ENCODE measurements at regions not wholly inside any gene's neighbourhood (a gene's known extent, or its start where the extent isn't known, plus 50 kb on each side); places are given as distances from the start of the nearest gene placed in this dataset.

DNA sequence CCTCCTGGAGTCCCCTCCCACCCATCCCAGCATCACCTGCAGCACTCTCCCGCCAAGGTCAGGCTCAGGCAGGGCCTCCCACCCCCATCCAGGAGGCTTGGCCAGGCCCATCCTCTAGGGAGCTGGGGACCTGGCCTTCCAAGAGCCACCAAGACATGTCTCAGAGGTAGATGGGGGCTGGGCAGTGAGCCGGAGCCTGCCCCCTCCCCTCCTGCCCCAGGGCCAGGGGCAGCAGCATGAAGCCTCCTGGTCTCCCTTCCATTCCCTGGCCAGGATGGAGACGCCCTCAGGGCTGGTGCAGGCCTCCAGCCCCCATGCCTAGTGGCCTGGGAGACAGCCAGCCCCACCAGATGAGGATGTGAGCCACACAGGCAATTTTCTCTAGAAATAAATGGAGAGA is 69.3 kb upstream of the C14orf180 start:
- TF ChIP-seq TAF1 (IDR thresholded peaks at IDR 0.05; ENCODE audit: borderline replicate concordance, insufficient read depth, low read length): no peak
- TF ChIP-seq SIN3A (IDR thresholded peaks at IDR 0.05; ENCODE audit: borderline replicate concordance, insufficient read depth, low read length): no peak
- no peak for TF ChIP-seq POLR2AphosphoS5 (IDR thresholded peaks at IDR 0.05; ENCODE audit: low read depth, low read length)
- no peak for TF ChIP-seq FOXP2 (optimal IDR thresholded peaks at IDR 0.05; ENCODE audit: borderline replicate concordance, extremely low read depth, extremely low read length, insufficient read depth)
- TF ChIP-seq, protein P1, sequence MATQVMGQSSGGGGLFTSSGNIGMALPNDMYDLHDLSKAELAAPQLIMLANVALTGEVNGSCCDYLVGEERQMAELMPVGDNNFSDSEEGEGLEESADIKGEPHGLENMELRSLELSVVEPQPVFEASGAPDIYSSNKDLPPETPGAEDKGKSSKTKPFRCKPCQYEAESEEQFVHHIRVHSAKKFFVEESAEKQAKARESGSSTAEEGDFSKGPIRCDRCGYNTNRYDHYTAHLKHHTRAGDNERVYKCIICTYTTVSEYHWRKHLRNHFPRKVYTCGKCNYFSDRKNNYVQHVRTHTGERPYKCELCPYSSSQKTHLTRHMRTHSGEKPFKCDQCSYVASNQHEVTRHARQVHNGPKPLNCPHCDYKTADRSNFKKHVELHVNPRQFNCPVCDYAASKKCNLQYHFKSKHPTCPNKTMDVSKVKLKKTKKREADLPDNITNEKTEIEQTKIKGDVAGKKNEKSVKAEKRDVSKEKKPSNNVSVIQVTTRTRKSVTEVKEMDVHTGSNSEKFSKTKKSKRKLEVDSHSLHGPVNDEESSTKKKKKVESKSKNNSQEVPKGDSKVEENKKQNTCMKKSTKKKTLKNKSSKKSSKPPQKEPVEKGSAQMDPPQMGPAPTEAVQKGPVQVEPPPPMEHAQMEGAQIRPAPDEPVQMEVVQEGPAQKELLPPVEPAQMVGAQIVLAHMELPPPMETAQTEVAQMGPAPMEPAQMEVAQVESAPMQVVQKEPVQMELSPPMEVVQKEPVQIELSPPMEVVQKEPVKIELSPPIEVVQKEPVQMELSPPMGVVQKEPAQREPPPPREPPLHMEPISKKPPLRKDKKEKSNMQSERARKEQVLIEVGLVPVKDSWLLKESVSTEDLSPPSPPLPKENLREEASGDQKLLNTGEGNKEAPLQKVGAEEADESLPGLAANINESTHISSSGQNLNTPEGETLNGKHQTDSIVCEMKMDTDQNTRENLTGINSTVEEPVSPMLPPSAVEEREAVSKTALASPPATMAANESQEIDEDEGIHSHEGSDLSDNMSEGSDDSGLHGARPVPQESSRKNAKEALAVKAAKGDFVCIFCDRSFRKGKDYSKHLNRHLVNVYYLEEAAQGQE (IDR thresholded peaks at IDR 0.05; ENCODE audit: insufficient read depth in 1 of 2, low read depth in 2 of 2, low read length in 2 of 2): no peak

DNA sequence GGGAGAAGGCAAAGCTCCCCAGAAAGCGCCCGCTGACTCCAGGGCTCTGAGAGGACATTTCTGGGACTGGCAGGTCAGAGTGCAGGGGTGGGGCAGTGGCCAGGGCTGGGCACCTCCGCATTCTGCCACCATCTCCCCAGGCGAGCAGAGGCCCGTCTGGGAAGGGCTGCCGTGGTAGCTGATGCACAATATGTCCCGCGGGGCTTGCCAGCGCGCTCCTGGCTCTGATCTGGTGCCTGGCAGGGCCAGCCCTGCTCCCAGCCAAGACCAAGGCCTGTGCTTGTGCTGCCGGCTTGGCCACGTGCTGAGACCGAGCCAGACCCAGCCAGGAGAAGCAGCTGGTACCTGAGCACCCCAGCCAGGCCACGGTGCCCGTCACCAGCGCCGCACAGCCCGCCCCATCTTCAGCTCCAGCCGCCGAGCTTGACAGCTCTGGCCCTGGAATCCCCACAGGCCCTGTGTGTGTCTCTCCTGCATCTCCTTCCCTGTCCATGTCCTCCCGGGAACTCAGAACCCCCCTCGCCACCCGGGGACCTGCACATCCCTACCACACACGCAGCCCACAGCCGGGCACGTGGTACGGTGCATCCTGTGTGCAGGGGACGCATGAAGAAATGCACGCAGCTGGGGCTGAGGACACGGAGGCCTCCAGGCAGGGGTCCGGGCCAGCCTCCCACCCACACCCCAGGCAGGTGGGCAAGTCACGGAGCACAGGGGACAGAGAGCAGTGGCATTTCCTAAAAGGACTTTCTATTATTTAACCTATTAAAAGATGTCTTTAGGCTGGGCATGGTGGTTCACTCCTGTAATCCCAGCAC is 68.6 kb upstream of the C14orf180 start:
- TF ChIP-seq, protein P1 (IDR thresholded peaks at IDR 0.05; ENCODE audit: insufficient read depth in 1 of 2, low read depth in 2 of 2, low read length in 2 of 2): no peak
- no peak for TF ChIP-seq POLR2AphosphoS5 (IDR thresholded peaks at IDR 0.05; ENCODE audit: low read depth, low read length)
- no peak for TF ChIP-seq SIN3A (IDR thresholded peaks at IDR 0.05; ENCODE audit: borderline replicate concordance, insufficient read depth, low read length)
- TF ChIP-seq TAF1 (IDR thresholded peaks at IDR 0.05; ENCODE audit: borderline replicate concordance, insufficient read depth, low read length): no peak
- TF ChIP-seq FOXP2 (optimal IDR thresholded peaks at IDR 0.05; ENCODE audit: borderline replicate concordance, extremely low read depth, extremely low read length, insufficient read depth): no peak

DNA sequence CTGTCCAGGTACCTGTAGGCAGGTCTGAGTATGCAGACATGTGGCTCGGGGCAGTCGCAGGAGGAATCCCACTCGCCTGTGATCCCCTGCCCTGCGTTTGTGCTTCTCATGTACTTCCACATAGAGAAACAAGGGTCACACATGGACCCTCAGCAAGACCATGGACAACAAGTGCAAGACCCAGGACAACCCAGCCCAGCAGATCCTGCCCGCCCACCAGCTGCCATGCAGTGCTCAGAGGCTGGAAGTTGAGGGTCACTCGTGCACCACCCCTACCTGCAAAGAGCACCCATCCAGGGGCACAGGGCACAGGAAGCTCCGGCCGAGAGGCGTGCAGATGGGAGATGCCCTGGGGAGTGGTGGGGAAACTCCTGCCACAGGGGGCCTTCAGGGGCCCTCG is 67.5 kb upstream of the C14orf180 start:
- TF ChIP-seq FOXP2 (optimal IDR thresholded peaks at IDR 0.05; ENCODE audit: borderline replicate concordance, extremely low read depth, extremely low read length, insufficient read depth) (no peak), SIN3A (IDR thresholded peaks at IDR 0.05; ENCODE audit: borderline replicate concordance, insufficient read depth, low read length) (no peak), TAF1 (IDR thresholded peaks at IDR 0.05; ENCODE audit: borderline replicate concordance, insufficient read depth, low read length) (no peak), POLR2AphosphoS5 (IDR thresholded peaks at IDR 0.05; ENCODE audit: low read depth, low read length) (no peak)
- TF ChIP-seq, protein P1 (IDR thresholded peaks at IDR 0.05; ENCODE audit: insufficient read depth in 1 of 2, low read depth in 2 of 2, low read length in 2 of 2): no peak

DNA sequence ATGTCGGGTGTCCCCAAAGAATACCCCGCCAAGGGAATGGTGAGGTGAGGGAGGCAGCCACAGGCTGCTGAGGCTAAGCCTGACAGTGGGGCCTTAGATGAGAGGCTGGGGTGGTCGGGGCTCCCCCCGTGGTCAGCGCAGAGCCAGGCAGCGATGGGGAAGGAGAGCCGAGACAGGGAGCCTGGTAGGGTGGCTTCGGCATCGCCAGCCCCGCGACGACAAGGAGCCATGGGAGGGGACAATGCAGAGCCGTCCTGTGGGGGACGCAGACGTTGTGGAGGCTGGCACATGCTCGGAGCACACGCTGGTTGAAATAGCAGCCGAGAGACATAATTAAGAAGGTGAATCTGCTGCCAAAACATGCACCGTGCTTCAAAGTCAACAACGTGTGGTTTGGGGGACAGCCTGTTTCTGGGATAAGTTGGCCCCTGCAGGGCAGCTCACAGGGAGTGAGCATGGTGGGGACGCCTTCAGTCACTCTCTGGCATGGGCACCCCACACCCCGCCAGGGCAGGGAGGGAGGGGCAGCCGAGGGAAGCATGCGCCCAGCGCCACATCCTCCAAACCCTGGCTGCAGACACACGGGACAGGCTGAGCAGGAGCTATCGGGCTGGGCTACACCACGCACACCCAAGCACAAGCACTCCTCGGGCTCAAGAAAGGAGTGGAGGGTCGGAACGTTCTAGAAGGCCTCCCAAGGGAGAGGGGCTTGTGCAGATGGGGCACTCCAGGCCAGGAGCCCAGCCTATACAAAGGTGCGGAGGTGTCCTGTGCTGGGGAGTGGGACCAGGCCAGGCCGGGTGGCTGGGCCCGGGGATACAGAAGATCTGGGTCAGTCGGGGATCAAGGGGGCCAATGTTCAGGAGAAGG is 66.6 kb upstream of the C14orf180 start:
- TF ChIP-seq FOXP2 (optimal IDR thresholded peaks at IDR 0.05; ENCODE audit: borderline replicate concordance, extremely low read depth, extremely low read length, insufficient read depth): no peak
- no peak for TF ChIP-seq TAF1 (IDR thresholded peaks at IDR 0.05; ENCODE audit: borderline replicate concordance, insufficient read depth, low read length)
- TF ChIP-seq POLR2AphosphoS5 (IDR thresholded peaks at IDR 0.05; ENCODE audit: low read depth, low read length): no peak
- TF ChIP-seq, protein P1 (IDR thresholded peaks at IDR 0.05; ENCODE audit: insufficient read depth in 1 of 2, low read depth in 2 of 2, low read length in 2 of 2): no peak
- no peak for TF ChIP-seq SIN3A (IDR thresholded peaks at IDR 0.05; ENCODE audit: borderline replicate concordance, insufficient read depth, low read length)
